Astrocyte of the spinal cord (primary cell): ENCODE measurements at regions not wholly inside any gene's neighbourhood (a gene's known extent, or its start where the extent isn't known, plus 50 kb on each side); places are given as distances from the start of the nearest gene placed in this dataset.

Source experiments
- DNase-seq: peaks from one replicate; pipeline ENCODE4 v3.0.0; 2011; ENCODE audit warnings: low read depth, low spot score
- H3K4me3 ChIP-seq: 2 replicates; pipeline ENCODE4 v1.5.1; 2011; ENCODE audit warnings: low read depth, mild to moderate bottlenecking, low read length, moderate library complexity
- in situ Hi-C: cut with HindIII; loops from 2 replicates; pipeline ENCODE4 v1.10.0; 2017; ENCODE audit warnings: low sequenced_read_pairs
- TF ChIP-seq, protein P1 (sequence below): IDR thresholded peaks from 2 replicates; pipeline ENCODE4 v1.5.1; 2012; ENCODE audit warnings: low read depth, mild to moderate bottlenecking, low read length, inconsistent platforms

DNA sequence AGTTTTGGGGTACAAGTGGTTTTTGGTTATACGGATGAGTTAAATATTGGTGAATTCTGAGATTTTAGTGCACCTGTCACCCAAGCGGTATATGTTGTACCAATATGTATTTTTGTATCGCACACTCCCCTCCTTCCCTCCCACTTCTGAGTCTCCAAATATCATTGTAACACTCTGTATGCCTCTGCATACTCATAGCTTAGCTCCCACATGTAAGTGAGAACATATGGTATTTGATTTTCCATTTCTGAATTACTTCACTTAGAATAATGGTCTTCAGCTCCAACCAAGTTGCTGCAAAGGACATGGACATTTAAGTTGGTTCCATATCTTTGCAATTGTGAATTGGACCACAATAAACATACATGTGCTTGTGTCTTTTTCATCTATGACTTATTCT lies 103.0 kb upstream of the ADAMTS3 start:
- TF ChIP-seq, protein P1, sequence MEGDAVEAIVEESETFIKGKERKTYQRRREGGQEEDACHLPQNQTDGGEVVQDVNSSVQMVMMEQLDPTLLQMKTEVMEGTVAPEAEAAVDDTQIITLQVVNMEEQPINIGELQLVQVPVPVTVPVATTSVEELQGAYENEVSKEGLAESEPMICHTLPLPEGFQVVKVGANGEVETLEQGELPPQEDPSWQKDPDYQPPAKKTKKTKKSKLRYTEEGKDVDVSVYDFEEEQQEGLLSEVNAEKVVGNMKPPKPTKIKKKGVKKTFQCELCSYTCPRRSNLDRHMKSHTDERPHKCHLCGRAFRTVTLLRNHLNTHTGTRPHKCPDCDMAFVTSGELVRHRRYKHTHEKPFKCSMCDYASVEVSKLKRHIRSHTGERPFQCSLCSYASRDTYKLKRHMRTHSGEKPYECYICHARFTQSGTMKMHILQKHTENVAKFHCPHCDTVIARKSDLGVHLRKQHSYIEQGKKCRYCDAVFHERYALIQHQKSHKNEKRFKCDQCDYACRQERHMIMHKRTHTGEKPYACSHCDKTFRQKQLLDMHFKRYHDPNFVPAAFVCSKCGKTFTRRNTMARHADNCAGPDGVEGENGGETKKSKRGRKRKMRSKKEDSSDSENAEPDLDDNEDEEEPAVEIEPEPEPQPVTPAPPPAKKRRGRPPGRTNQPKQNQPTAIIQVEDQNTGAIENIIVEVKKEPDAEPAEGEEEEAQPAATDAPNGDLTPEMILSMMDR = no peak
- no peak overlapping the region for H3K4me3 ChIP-seq
- in situ Hi-C loops = no loop called here
- DNase-seq = no peak

- DNase-seq = no peak
- in situ Hi-C loops = no loop called here
- TF ChIP-seq, protein P1 = no peak
- H3K4me3 ChIP-seq = no peak overlapping the region
Measured at GRCh38 chr4:72670521-72670920, 101.5 kb upstream of the ADAMTS3 start.

DNA sequence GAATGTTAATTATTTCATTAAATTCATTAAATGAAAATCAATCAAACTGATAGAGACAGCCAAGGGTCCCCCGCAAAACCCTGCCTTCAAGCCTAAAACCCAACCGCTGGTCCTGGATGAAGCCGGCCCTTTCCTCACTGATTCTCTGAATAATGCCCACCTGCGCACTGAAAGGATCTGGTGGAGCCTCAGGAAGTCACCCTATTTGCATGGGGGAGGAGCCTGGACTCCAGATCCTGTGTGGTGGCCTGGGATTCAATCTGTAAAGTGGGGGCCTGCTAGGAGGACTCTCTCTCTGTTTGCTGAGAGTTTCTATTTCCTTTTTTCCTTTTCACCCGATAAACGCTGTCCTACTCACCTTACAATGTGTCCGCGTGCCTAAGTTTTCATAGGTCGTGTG lies 97.9 kb upstream of the ADAMTS3 start:
- in situ Hi-C loops = no loop called here
- TF ChIP-seq, protein P1 = no peak
- DNase-seq = no peak
- no peak overlapping the region for H3K4me3 ChIP-seq

DNA sequence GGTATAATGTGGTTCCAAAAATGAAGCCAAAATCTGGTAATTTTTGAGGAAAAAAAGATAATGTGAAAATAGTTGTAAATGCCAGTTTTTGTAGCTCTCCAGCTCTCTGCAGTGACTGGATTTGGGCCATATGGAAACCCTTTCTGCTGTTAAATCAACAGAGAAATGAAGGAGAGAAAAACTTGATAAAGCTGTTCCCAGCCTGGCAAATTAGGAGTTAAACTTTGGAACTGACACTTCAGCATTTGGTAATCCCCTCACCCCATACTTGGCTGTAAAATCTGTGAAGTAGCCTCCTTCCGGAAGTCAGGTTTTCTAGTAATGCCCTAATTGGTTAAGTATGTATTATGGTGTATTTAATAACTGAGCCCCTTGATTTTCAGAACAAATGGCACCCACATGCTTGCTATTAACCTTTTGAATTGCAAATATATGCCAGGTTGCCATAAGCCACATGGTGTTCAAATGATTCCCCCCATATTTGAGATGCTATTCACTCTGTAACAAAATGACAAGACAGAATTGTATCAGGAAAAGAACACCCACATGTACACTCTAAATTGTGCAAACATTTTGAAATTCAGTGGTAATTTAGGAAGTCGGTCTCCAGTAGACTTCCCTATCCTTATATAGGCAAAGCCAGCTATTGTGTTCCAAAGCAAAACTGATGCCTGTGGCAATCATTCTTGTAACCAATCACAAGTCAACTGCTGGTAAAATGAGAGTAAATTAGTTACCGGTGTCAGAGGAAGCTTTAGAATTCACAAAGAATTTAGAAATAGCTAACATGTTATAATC lies 96.3 kb upstream of the ADAMTS3 start:
- in situ Hi-C loops = no loop called here
- TF ChIP-seq, protein P1 = no peak
- H3K4me3 ChIP-seq = no peak overlapping the region
- no peak for DNase-seq

- TF ChIP-seq, protein P1 = no peak
- in situ Hi-C loops = no loop called here
- no peak for DNase-seq
- no peak overlapping the region for H3K4me3 ChIP-seq
Measured at GRCh38 chr4:72663828-72664227, 94.8 kb upstream of the ADAMTS3 start.

DNA sequence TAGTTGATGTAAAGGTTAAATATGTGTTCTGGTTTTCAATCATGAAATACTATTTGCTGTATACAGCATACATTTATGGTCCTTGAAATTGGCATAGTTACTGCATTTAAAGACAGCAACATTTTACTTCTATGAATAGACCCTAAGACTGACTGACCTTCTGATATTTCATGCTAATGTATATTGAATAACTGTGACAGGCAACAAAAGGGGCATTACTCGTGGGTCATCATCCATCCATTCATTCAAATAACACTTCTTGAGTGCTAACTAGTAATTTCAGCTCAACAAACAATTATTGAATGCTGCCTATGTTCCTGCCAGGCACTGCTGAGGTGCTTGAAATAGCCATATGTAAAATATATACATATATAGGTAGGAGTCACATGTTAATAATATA lies 92.8 kb upstream of the ADAMTS3 start:
- TF ChIP-seq, protein P1 = no peak
- DNase-seq = no peak
- no peak overlapping the region for H3K4me3 ChIP-seq
- in situ Hi-C loops = no loop called here
